Right ventricle myocardium inferior (tissue), 1 donor: ENCODE measurements at regions not wholly inside any gene's neighbourhood (a gene's known extent, or its start where the extent isn't known, plus 50 kb on each side); places are given as distances from the start of the nearest gene placed in this dataset.
"Not testable (repeated sequence)": the region's sequence is repeated elsewhere in the genome, so short reads cannot be mapped to it uniquely, and the experiment has no call there.

Experiments
- ATAC-seq: fragments of 200-7000 bp; cut with Tn5 transposase; one replicate; pipeline ENCODE4 v1.9.1; 2020; ENCODE audit warnings: mild to moderate bottlenecking, moderate library complexity
- DNase-seq: peaks from one replicate; pipeline ENCODE4 v3.0.0; 2021; ENCODE audit errors: missing footprints
- intact Hi-C: fragments of 100-400 bp; cut with DNase I; formaldehyde crosslinking; loops from one replicate; pipeline ENCODE4 v1.11.0; 2022
- donor health status: DM: no; HTN: yes; CAD: no; lungs with severe emphysema.

- DNase-seq, result no peak
- intact Hi-C loops, result no loop called here
- ATAC-seq, result no peak
Observed at GRCh38 chrY:7923476-7924017, 1012.0 kb upstream of the AMELY start.

- ATAC-seq (no peak), DNase-seq (no peak)
- intact Hi-C loops, result no loop called here
Observed at GRCh38 chrY:7920382-7920781, 1008.8 kb upstream of the AMELY start.

GRCh38 chrY:7888506-7888905 lies 977.0 kb upstream of the AMELY start:
- no peak for ATAC-seq
- no peak for DNase-seq
- intact Hi-C loops, result no loop called here

GRCh38 chrY:7881696-7882095 lies 970.1 kb upstream of the AMELY start:
- intact Hi-C loops, result no loop called here
- ATAC-seq, result no peak
- DNase-seq, result no peak

GRCh38 chrY:7879245-7879644 lies 967.7 kb upstream of the AMELY start:
- intact Hi-C loops, result no loop called here
- DNase-seq, result no peak
- ATAC-seq, result no peak

- DNase-seq, result no peak
- no peak for ATAC-seq
- intact Hi-C loops, result no loop called here
Observed at GRCh38 chrY:7878719-7879118, 967.2 kb upstream of the AMELY start.

- ATAC-seq (no peak), DNase-seq (no peak)
- intact Hi-C loops, result no loop called here
Observed at GRCh38 chrY:7877458-7877857, 965.9 kb upstream of the AMELY start.

GRCh38 chrY:7874080-7874479 lies 962.5 kb upstream of the AMELY start:
- intact Hi-C loops, result no loop called here
- peak; percentile 34 for ATAC-seq
- DNase-seq, result no peak

- DNase-seq (no peak), ATAC-seq (no peak)
- intact Hi-C loops, result no loop called here
Observed at GRCh38 chrY:7871304-7871932, 959.9 kb upstream of the AMELY start.

GRCh38 chrY:7866976-7867375 lies 955.4 kb upstream of the AMELY start:
- ATAC-seq (no peak), DNase-seq (no peak)
- intact Hi-C loops, result loop anchor here (5.0 kb wide), 1 partner anchor 525 kb away; no protein-coding TSS in a partner anchor

GRCh38 chrY:7860781-7861614 lies 949.4 kb upstream of the AMELY start:
- no peak for DNase-seq
- intact Hi-C loops, result no loop called here
- no peak for ATAC-seq

GRCh38 chrY:7850191-7850590 lies 938.6 kb upstream of the AMELY start:
- intact Hi-C loops, result no loop called here
- no peak for DNase-seq
- no peak for ATAC-seq

- intact Hi-C loops, result no loop called here
- ATAC-seq (no peak), DNase-seq (no peak)
Observed at GRCh38 chrY:7845776-7846175, 934.2 kb upstream of the AMELY start.

GRCh38 chrY:7837046-7837445 lies 925.5 kb upstream of the AMELY start:
- intact Hi-C loops, result no loop called here
- ATAC-seq (no peak), DNase-seq (no peak)

- DNase-seq (no peak), ATAC-seq (no peak)
- intact Hi-C loops, result no loop called here
Observed at GRCh38 chrY:7836366-7836765, 924.8 kb upstream of the AMELY start.

GRCh38 chrY:7835416-7835815 lies 923.9 kb upstream of the AMELY start:
- intact Hi-C loops, result no loop called here
- DNase-seq, result no peak
- ATAC-seq, result no peak

GRCh38 chrY:7834284-7834683 lies 922.7 kb upstream of the AMELY start:
- intact Hi-C loops, result no loop called here
- no peak for ATAC-seq
- no peak for DNase-seq

GRCh38 chrY:7830881-7831280 lies 919.3 kb upstream of the AMELY start:
- intact Hi-C loops, DNase-seq, ATAC-seq: not testable (repeated sequence)

- ATAC-seq, result no peak
- intact Hi-C loops, result no loop called here
Observed at GRCh38 chrY:7826533-7826932, 915.0 kb upstream of the AMELY start.

GRCh38 chrY:7825874-7826273 lies 914.3 kb upstream of the AMELY start:
- ATAC-seq, result no peak
- no peak for DNase-seq
- intact Hi-C loops, result no loop called here

More at GRCh38 chrY:7826533-7826932, 915.0 kb upstream of the AMELY start:
- DNase-seq, result no peak
